CD4-positive, alpha-beta T cell treated with Interleukin-4 for 1 hour (primary cell): ENCODE measurements at regions not wholly inside any gene's neighbourhood (a gene's known extent, or its start where the extent isn't known, plus 50 kb on each side); places are given as distances from the start of the nearest gene placed in this dataset.

Source experiments
- DNase-seq, 2 donors: peaks; one replicate each; pipeline ENCODE4 v3.0.0-alpha.2; 2020 to 2022

- DNase-seq, result no peak
Measured at GRCh38 chrX:39653691-39654090, 444.1 kb downstream of the BCOR start.

GRCh38 chrX:39654183-39654925 lies 443.4 kb downstream of the BCOR start:
- DNase-seq, result no peak

GRCh38 chrX:39654952-39655351 lies 442.8 kb downstream of the BCOR start:
- DNase-seq, result no peak

- DNase-seq, result no peak
Measured at GRCh38 chrX:39661116-39661907, 436.4 kb downstream of the BCOR start.

- no peak for DNase-seq
Measured at GRCh38 chrX:39665830-39666518, 431.8 kb downstream of the BCOR start.

- DNase-seq, result no peak
Measured at GRCh38 chrX:39667191-39667590, 430.6 kb downstream of the BCOR start.

GRCh38 chrX:39667736-39668482 lies 429.8 kb downstream of the BCOR start:
- no peak for DNase-seq

GRCh38 chrX:39669668-39670067 lies 428.1 kb downstream of the BCOR start:
- no peak for DNase-seq

- no peak for DNase-seq
Measured at GRCh38 chrX:39670281-39670680, 427.5 kb downstream of the BCOR start.

GRCh38 chrX:39672405-39672804 lies 425.4 kb downstream of the BCOR start:
- no peak for DNase-seq

- no peak for DNase-seq
Measured at GRCh38 chrX:39674490-39675161, 423.1 kb downstream of the BCOR start.

- no peak for DNase-seq
Measured at GRCh38 chrX:39675162-39675553, 422.6 kb downstream of the BCOR start.

GRCh38 chrX:39675619-39676018 lies 422.1 kb downstream of the BCOR start:
- DNase-seq, result no peak

- DNase-seq, result no peak
Measured at GRCh38 chrX:39676434-39676833, 421.3 kb downstream of the BCOR start.

- no peak for DNase-seq
Measured at GRCh38 chrX:39677585-39677977, 420.2 kb downstream of the BCOR start.

GRCh38 chrX:39677978-39678791 lies 419.6 kb downstream of the BCOR start:
- DNase-seq, result no peak

- no peak for DNase-seq
Measured at GRCh38 chrX:39678914-39679313, 418.8 kb downstream of the BCOR start.

- DNase-seq, result no peak
Measured at GRCh38 chrX:39679497-39680157, 418.1 kb downstream of the BCOR start.

GRCh38 chrX:39681885-39682284 lies 415.9 kb downstream of the BCOR start:
- DNase-seq, result no peak

GRCh38 chrX:39682778-39683177 lies 415.0 kb downstream of the BCOR start:
- DNase-seq, result no peak

- DNase-seq, result no peak
Measured at GRCh38 chrX:39688219-39688575, 409.6 kb downstream of the BCOR start.
